Smooth muscle cell (in vitro differentiated cells): ENCODE measurements at regions not wholly inside any gene's neighbourhood (a gene's known extent, or its start where the extent isn't known, plus 50 kb on each side); places are given as distances from the start of the nearest gene placed in this dataset.

Experiments
- DNase-seq: peaks from one replicate; lab custom pipeline; 2025; ENCODE audit not compliant: unreplicated experiment; lab: John Stamatoyannopoulos, UW
- H2AFZ ChIP-seq: fragments of 200-600 bp; sonication (generic); 2 replicates; pipeline ENCODE4 v1.6.0; 2016; ENCODE audit warnings: antibody characterized with exemption, low read depth, mild to moderate bottlenecking
- H3F3A ChIP-seq: fragments of 200-600 bp; sonication (generic); 2 replicates; pipeline ENCODE4 v1.6.0; 2017; ENCODE audit warnings: antibody characterized with exemption, low read depth
- H3K27ac ChIP-seq: fragments of 200-600 bp; sonication (generic); 2 replicates; pipeline ENCODE4 v1.5.1; 2016; ENCODE audit warnings: low read depth, mild to moderate bottlenecking
- H3K27me3 ChIP-seq: fragments of 200-600 bp; sonication (generic); 2 replicates; pipeline ENCODE4 v1.6.1; 2016; ENCODE audit warnings: low read depth, mild to moderate bottlenecking
- H3K36me3 ChIP-seq: fragments of 200-600 bp; sonication (generic); 2 replicates; pipeline ENCODE4 v1.5.1; 2016; ENCODE audit warnings: low read depth
- H3K4me1 ChIP-seq: fragments of 200-600 bp; sonication (generic); 2 replicates; pipeline ENCODE4 v1.5.1; 2016; ENCODE audit warnings: low read depth
- H3K4me2 ChIP-seq: fragments of 200-600 bp; sonication (generic); 2 replicates; pipeline ENCODE4 v1.6.0; 2016; ENCODE audit warnings: mild to moderate bottlenecking
- H3K4me3 ChIP-seq: fragments of 200-600 bp; sonication (generic); 2 replicates; pipeline ENCODE4 v1.5.1; 2016; ENCODE audit warnings: mild to moderate bottlenecking
- H3K79me2 ChIP-seq: fragments of 200-600 bp; sonication (generic); 2 replicates; pipeline ENCODE4 v1.6.0; 2016; ENCODE audit warnings: low read depth, mild to moderate bottlenecking
- H3K9ac ChIP-seq: fragments of 200-600 bp; sonication (generic); 2 replicates; pipeline ENCODE4 v1.6.0; 2016; ENCODE audit warnings: low read depth
- H3K9me3 ChIP-seq: fragments of 200-600 bp; sonication (generic); replicated peaks from 2 replicates; pipeline ENCODE4 v1.5.1; 2016; ENCODE audit warnings: low read depth
- H4K20me1 ChIP-seq: fragments of 200-600 bp; sonication (generic); 2 replicates; pipeline ENCODE4 v1.6.0; 2016; ENCODE audit warnings: low read depth
- WGBS: methylation state at CpG from one replicate; pipeline ENCODE4 v1.1.7; 2016; ENCODE audit warnings: low lambda C conversion rate; 5-methylcytosine and 5-hydroxymethylcytosine counted together
- TF ChIP-seq, protein P1 (sequence below): fragments of 200-600 bp; sonication (generic); IDR thresholded peaks from 2 replicates; pipeline ENCODE4 v1.5.1; 2017; ENCODE audit warnings: borderline replicate concordance, mild to moderate bottlenecking, antibody characterized with exemption; ENCODE audit not compliant: insufficient read depth, poor library complexity, severe bottlenecking

GRCh38 chr12:24083838-24084237, 134.4 kb upstream of the SOX5 start:
- no peaks in the 10 kb centered on the region for H3K27me3 ChIP-seq
- no peak overlapping the region for H3K4me3 ChIP-seq
- no peak for DNase-seq
- H3F3A ChIP-seq = no peaks in the 10 kb centered on the region
- 21% methylated on average over 3 of the region's 3 CpGs for WGBS
- peaks cover 27% of the 10 kb centered on the region for H3K4me1 ChIP-seq
- no peak overlapping the region for H2AFZ ChIP-seq
- H4K20me1 ChIP-seq = no peaks in the 10 kb centered on the region
- TF ChIP-seq, protein P1, sequence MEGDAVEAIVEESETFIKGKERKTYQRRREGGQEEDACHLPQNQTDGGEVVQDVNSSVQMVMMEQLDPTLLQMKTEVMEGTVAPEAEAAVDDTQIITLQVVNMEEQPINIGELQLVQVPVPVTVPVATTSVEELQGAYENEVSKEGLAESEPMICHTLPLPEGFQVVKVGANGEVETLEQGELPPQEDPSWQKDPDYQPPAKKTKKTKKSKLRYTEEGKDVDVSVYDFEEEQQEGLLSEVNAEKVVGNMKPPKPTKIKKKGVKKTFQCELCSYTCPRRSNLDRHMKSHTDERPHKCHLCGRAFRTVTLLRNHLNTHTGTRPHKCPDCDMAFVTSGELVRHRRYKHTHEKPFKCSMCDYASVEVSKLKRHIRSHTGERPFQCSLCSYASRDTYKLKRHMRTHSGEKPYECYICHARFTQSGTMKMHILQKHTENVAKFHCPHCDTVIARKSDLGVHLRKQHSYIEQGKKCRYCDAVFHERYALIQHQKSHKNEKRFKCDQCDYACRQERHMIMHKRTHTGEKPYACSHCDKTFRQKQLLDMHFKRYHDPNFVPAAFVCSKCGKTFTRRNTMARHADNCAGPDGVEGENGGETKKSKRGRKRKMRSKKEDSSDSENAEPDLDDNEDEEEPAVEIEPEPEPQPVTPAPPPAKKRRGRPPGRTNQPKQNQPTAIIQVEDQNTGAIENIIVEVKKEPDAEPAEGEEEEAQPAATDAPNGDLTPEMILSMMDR = no peak
- no peak overlapping the region for H3K4me2 ChIP-seq
- H3K9ac ChIP-seq = no peak overlapping the region
- no peaks in the 10 kb centered on the region for H3K79me2 ChIP-seq
- no peaks in the 10 kb centered on the region for H3K9me3 ChIP-seq
- no peak overlapping the region for H3K27ac ChIP-seq
- H3K36me3 ChIP-seq = no peaks in the 10 kb centered on the region

DNA sequence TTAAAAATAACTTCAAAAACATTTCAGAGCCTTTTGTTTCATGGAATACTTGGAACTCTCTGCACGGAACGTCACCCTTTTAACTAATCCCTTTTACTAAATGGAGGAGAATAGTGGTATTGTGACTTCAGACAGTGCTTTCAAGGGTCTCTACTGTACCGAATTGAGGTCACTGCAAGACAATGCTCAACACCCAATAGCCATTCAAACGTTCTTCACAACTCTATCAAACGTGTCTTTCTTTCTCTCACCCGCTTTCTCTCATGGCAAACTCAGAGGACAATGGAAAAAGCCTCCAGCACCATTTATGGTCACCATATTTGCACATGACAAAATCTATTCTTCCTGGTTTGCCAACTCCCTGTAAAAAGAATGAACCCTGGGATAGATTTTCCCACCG, 132.1 kb upstream of the SOX5 start:
- Histone ChIP-seq H3K27me3 (no peaks in the 10 kb centered on the region), H3F3A (no peaks in the 10 kb centered on the region), H3K36me3 (no peaks in the 10 kb centered on the region), H3K79me2 (no peaks in the 10 kb centered on the region), H3K9ac (no peak overlapping the region), H3K27ac (no peak overlapping the region), H4K20me1 (no peaks in the 10 kb centered on the region), H3K9me3 (no peaks in the 10 kb centered on the region), H3K4me2 (no peak overlapping the region), H2AFZ (no peak overlapping the region), H3K4me3 (no peak overlapping the region), H3K4me1 (peaks cover 30% of the 10 kb centered on the region)
- TF ChIP-seq, protein P1 = no peak
- DNase-seq = no peak
- WGBS = 84% methylated on average over 7 of the region's 7 CpGs

GRCh38 chr12:24081092-24081529, 131.6 kb upstream of the SOX5 start:
- Histone ChIP-seq H3K4me3 (no peak overlapping the region), H3K36me3 (no peaks in the 10 kb centered on the region), H3K27ac (no peak overlapping the region), H2AFZ (no peak overlapping the region), H4K20me1 (no peaks in the 10 kb centered on the region), H3K4me2 (no peak overlapping the region), H3K27me3 (no peaks in the 10 kb centered on the region), H3K9ac (no peak overlapping the region), H3K79me2 (no peaks in the 10 kb centered on the region), H3F3A (no peaks in the 10 kb centered on the region), H3K9me3 (no peaks in the 10 kb centered on the region), H3K4me1 (peaks cover 30% of the 10 kb centered on the region)
- WGBS = 88% methylated on average over 4 of the region's 4 CpGs
- TF ChIP-seq, protein P1 = no peak
- DNase-seq = no peak

GRCh38 chr12:24080465-24080864, 131.0 kb upstream of the SOX5 start:
- H3K79me2 ChIP-seq = no peaks in the 10 kb centered on the region
- H3K27me3 ChIP-seq = no peaks in the 10 kb centered on the region
- H3K9me3 ChIP-seq = no peaks in the 10 kb centered on the region
- H3K4me2 ChIP-seq = no peak overlapping the region
- H3K27ac ChIP-seq = no peak overlapping the region
- H3K36me3 ChIP-seq = no peaks in the 10 kb centered on the region
- H3K4me1 ChIP-seq = peaks cover 34% of the 10 kb centered on the region
- no peaks in the 10 kb centered on the region for H3F3A ChIP-seq
- H2AFZ ChIP-seq = no peak overlapping the region
- no peaks in the 10 kb centered on the region for H4K20me1 ChIP-seq
- no peak overlapping the region for H3K4me3 ChIP-seq
- no peak overlapping the region for H3K9ac ChIP-seq
- TF ChIP-seq, protein P1 = no peak
- DNase-seq = no peak
